Pulmonary artery endothelial cell (primary cell): ENCODE measurements at regions not wholly inside any gene's neighbourhood (a gene's known extent, or its start where the extent isn't known, plus 50 kb on each side); places are given as distances from the start of the nearest gene placed in this dataset.

ENCODE experiments used
- DNase-seq: peaks from one replicate; pipeline ENCODE4 v3.0.0-alpha.2; 2011; ENCODE audit warnings: low read depth, low spot score

- DNase-seq, result no peak
Observed at GRCh38 chr10:71067098-71067740, 145.2 kb upstream of the UNC5B start.

- DNase-seq, result peak; percentile 10
Observed at GRCh38 chr10:71068861-71069271, 143.5 kb upstream of the UNC5B start.

- DNase-seq, result no peak
Observed at GRCh38 chr10:71069909-71070666, 142.3 kb upstream of the UNC5B start.

GRCh38 chr10:71070741-71071140, 141.6 kb upstream of the UNC5B start:
- no peak for DNase-seq

GRCh38 chr10:71072131-71072822, 140.1 kb upstream of the UNC5B start:
- no peak for DNase-seq

- DNase-seq, result no peak
Observed at GRCh38 chr10:71072823-71073210, 139.6 kb upstream of the UNC5B start.

GRCh38 chr10:71073451-71074175, 138.8 kb upstream of the UNC5B start:
- no peak for DNase-seq

GRCh38 chr10:71074176-71074755, 138.1 kb upstream of the UNC5B start:
- DNase-seq, result no peak

GRCh38 chr10:71075086-71075758, 137.1 kb upstream of the UNC5B start:
- no peak for DNase-seq

GRCh38 chr10:71075759-71076472, 136.5 kb upstream of the UNC5B start:
- no peak for DNase-seq

GRCh38 chr10:71076473-71077142, 135.8 kb upstream of the UNC5B start:
- DNase-seq, result no peak

GRCh38 chr10:71077143-71077581, 135.2 kb upstream of the UNC5B start:
- DNase-seq, result no peak

- no peak for DNase-seq
Observed at GRCh38 chr10:71077796-71078453, 134.4 kb upstream of the UNC5B start.

GRCh38 chr10:71078454-71079145, 133.8 kb upstream of the UNC5B start:
- no peak for DNase-seq

- DNase-seq, result no peak
Observed at GRCh38 chr10:71079761-71080380, 132.5 kb upstream of the UNC5B start.

- no peak for DNase-seq
Observed at GRCh38 chr10:71080381-71081228, 131.8 kb upstream of the UNC5B start.

- no peak for DNase-seq
Observed at GRCh38 chr10:71081229-71081560, 131.2 kb upstream of the UNC5B start.
